ENCODE measurements at regions not wholly inside any gene's neighbourhood (a gene's known extent, or its start where the extent isn't known, plus 50 kb on each side); places are given as distances from the start of the nearest gene placed in this dataset.
"Not testable (repeated sequence)": the region's sequence is repeated elsewhere in the genome, so short reads cannot be mapped to it uniquely, and the experiment has no call there.

DNA sequence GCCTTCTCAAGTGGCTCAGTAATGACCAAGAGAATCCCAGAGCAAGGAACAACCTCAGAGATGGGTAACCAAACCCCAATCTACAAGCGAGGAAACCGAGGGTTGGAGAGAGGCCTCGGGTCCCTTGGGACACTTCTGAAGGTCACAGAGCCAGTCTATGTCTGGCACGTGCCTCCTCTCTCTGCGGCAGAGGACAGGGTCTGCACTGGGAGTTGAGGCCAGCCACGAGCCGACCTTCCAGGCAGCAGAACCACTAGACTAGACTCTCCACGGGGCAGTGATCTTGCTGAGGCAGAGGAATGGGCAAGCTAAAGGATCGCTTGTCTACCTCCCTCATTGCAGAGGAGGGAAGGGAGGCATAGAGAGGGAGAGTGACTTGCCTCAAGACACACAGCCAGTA, 100.6 kb upstream of the SMAD3 start:
- Histone ChIP-seq H3K27me3 (no peaks in the 10 kb centered on the region), H3K4me3 (no peak overlapping the region), H3K36me3 (no peaks in the 10 kb centered on the region), H3K4me1 (no peaks in the 10 kb centered on the region), H3K9me3 (no peaks in the 10 kb centered on the region), H3K27ac (no peak overlapping the region)
- ATAC-seq (ENCODE audit: low FRiP score in 2 of 2) (no peak), DNase-seq (no peak)
- no peak for TF ChIP-seq POLR2AphosphoS5 (IDR thresholded peaks at IDR 0.05)
- TF ChIP-seq, protein P1, sequence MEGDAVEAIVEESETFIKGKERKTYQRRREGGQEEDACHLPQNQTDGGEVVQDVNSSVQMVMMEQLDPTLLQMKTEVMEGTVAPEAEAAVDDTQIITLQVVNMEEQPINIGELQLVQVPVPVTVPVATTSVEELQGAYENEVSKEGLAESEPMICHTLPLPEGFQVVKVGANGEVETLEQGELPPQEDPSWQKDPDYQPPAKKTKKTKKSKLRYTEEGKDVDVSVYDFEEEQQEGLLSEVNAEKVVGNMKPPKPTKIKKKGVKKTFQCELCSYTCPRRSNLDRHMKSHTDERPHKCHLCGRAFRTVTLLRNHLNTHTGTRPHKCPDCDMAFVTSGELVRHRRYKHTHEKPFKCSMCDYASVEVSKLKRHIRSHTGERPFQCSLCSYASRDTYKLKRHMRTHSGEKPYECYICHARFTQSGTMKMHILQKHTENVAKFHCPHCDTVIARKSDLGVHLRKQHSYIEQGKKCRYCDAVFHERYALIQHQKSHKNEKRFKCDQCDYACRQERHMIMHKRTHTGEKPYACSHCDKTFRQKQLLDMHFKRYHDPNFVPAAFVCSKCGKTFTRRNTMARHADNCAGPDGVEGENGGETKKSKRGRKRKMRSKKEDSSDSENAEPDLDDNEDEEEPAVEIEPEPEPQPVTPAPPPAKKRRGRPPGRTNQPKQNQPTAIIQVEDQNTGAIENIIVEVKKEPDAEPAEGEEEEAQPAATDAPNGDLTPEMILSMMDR (IDR thresholded peaks at IDR 0.05): no peak
- TF ChIP-seq EP300 (IDR thresholded peaks at IDR 0.05): no peak
- no peak for TF ChIP-seq POLR2A (IDR thresholded peaks at IDR 0.05)
- WGBS, 2 donors: 90 to 94% methylated on average over 5 to 7 of the region's 9 CpGs

DNA sequence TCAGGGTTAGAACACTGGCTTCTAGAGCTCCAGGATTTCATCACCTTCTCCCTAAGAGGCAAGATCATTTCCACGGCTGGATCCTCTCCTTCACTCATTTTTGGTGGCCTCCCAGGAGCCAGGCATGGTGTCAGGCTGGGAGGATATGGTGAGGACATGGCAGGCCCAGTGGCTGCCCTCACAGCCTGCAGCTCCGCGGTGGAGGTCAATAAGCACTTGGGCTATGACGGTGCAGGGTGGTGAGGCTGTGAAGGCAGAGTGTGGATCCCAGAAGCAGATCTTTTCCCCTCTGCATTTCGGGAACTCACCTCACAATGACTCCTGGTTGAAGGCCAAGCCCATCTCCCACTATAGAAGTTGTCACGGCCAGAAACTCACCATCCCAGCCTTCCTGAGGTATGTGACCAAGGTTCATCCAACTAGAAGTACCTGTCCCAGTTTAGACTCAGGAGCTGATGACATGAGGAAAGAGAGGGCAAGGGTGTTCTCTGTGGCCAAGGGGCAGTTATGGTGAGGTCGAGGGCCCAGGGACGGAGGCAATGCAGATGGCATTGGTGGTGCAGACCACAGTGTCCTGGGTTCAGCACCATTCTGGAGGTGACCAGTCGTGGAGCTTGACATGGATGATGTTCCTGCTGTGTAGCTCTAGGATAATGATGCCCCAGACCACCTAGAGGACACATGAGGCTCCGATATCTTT, 100.1 kb upstream of the SMAD3 start:
- no peaks in the 10 kb centered on the region for H3K4me1 ChIP-seq
- 89 to 98% methylated on average over 10 of the region's 10 CpGs for WGBS, 2 donors
- TF ChIP-seq EP300 (IDR thresholded peaks at IDR 0.05) (no peak), POLR2AphosphoS5 (IDR thresholded peaks at IDR 0.05) (no peak), POLR2A (IDR thresholded peaks at IDR 0.05) (no peak)
- TF ChIP-seq, protein P1 (IDR thresholded peaks at IDR 0.05): no peak

DNA sequence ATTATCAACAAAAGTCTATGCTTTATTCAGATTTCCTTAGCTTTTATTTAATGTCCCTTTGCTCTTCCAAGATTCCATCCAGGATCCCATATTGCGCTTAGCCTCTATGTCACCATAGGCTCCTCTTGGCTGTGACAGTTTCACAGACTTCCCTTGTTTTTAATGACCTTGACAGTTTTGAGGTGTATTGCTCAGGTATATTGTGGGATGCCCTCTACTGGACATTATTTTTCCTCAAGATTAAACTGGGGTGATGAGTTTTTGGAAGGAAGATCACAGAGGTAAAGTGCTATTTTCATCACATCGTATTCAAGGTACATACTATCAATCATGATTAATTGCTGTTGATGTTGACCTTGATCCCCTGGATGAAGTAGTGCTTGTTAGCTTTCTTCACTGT, 99.1 kb upstream of the SMAD3 start:
- no peaks in the 10 kb centered on the region for H3K9me3 ChIP-seq
- DNase-seq (no peak), ATAC-seq (ENCODE audit: low FRiP score in 2 of 2) (no peak)
- H3K27ac ChIP-seq: no peak overlapping the region
- no peaks in the 10 kb centered on the region for H3K4me1 ChIP-seq
- H3K4me3 ChIP-seq: no peak overlapping the region
- H3K36me3 ChIP-seq: no peaks in the 10 kb centered on the region
- WGBS, 2 donors: 78 to 81% methylated on average over 2 of the region's 2 CpGs
- H3K27me3 ChIP-seq: no peaks in the 10 kb centered on the region
- no peak for TF ChIP-seq POLR2AphosphoS5 (IDR thresholded peaks at IDR 0.05)
- TF ChIP-seq, protein P1 (IDR thresholded peaks at IDR 0.05): peak in 1 of 6 experiments; percentile 12

More for the DNA sequence above, 100.1 kb upstream of the SMAD3 start:
- Histone ChIP-seq H3K9me3 (no peaks in the 10 kb centered on the region), H3K27ac (no peak overlapping the region), H3K4me3 (no peak overlapping the region), H3K36me3 (no peaks in the 10 kb centered on the region), H3K27me3 (no peaks in the 10 kb centered on the region)
- DNase-seq (no peak), ATAC-seq (ENCODE audit: low FRiP score in 2 of 2) (no peak)

DNA sequence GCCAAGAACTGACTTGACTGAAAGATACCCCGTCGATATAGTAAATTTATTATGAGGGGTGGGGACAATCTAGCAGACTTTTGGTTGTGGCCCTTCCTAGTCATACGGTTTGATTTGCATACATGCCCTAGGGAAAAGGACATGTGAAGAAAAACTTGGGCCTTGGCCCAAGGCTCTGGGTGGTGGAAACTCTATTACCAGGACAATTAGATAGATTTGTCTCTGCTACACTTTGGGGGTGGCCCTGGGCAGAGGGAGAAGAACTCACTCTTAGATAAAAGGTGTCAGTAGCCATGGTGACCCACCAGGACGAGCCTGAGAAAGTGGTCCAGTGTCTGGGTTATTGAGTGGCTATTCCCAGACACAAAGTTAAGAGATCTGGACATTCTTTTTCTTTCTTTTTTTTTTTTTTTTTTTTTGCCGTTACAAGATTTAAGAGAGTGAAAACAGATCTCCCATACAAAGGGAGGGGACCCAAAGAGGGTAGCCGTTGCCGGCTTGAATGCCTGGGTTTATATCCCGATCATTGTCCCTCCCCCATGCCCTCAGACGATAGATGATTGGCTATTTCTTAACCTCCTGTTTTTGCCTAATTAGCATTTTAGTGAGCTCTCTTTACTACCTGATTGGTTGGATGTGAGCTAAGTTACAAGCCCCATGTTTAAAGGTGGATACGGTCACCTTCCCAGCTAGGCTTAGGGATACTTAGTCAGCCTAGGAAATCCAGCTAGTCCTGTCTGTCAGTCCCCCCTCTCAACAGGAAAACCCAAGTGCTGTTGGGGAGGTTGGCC, 96.4 kb upstream of the SMAD3 start:
- no peaks in the 10 kb centered on the region for H3K36me3 ChIP-seq
- DNase-seq (no peak), ATAC-seq (ENCODE audit: low FRiP score in 2 of 2) (no peak)
- no peaks in the 10 kb centered on the region for H3K27me3 ChIP-seq
- H3K27ac ChIP-seq: no peak overlapping the region
- H3K4me1 ChIP-seq: no peaks in the 10 kb centered on the region
- no peak overlapping the region for H3K4me3 ChIP-seq
- WGBS, 2 donors: 91 to 95% methylated on average over 10 of the region's 10 CpGs
- TF ChIP-seq POLR2AphosphoS5 (IDR thresholded peaks at IDR 0.05): no peak
- no peaks in the 10 kb centered on the region for H3K9me3 ChIP-seq

DNA sequence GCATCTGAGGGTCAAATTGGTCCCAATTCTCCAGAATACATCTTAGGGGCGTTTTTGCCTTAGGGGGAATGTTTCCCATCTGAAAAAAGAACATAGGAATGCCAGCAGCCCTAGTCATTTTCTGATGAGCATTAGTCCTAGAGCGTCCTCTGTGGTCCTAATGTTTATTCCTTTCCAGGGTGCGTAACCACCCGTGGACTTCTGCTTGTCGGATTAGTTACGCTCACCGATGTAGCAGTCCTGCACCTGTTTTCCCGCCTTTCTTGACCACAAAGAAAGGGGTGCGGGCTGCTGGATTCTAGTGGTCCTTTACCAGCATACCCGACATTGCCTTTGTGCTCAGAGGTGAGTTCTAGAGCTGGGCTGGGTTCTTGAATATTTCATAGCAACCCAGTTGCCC, 91.3 kb upstream of the SMAD3 start:
- not testable (repeated sequence) for H3K4me1 ChIP-seq; H3K4me3 ChIP-seq; ATAC-seq (ENCODE audit: low FRiP score in 2 of 2); H3K36me3 ChIP-seq; DNase-seq; H3K27me3 ChIP-seq; H3K27ac ChIP-seq; H3K9me3 ChIP-seq
- WGBS, 2 donors: 91 to 92% methylated on average over 10 of the region's 10 CpGs

DNA sequence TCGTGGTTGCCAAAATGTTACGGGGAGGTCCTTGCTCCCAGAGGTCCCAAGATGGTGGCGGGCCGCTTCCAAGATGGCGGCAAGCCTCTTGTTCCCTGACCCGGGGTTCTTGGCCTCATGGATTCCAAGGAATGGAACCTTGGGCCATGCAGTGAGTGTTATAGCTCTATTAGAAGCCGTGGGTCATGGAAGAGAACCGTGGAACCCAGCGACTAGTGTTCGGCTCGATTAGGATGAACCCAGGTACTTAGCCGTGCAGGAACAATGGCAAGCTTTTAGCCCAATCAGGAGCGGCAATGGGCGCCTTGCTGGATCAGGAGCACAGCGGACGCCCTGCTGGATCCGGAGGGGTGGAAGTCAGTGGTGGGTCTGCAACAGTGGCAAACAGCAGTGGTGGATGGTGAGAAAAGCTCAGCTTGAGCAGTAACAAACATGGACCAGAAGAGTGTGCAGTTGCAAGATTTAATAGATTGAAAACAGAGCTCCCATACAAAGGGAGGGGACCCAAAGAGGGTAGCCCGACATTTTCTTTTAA, 89.2 kb upstream of the SMAD3 start:
- not testable (repeated sequence) for H3K4me3 ChIP-seq; H3K9me3 ChIP-seq; H3K27ac ChIP-seq; H3K36me3 ChIP-seq; DNase-seq; H3K4me1 ChIP-seq; ATAC-seq (ENCODE audit: low FRiP score in 2 of 2); H3K27me3 ChIP-seq
- 92 to 93% methylated on average over 18 of the region's 18 CpGs for WGBS, 2 donors

DNA sequence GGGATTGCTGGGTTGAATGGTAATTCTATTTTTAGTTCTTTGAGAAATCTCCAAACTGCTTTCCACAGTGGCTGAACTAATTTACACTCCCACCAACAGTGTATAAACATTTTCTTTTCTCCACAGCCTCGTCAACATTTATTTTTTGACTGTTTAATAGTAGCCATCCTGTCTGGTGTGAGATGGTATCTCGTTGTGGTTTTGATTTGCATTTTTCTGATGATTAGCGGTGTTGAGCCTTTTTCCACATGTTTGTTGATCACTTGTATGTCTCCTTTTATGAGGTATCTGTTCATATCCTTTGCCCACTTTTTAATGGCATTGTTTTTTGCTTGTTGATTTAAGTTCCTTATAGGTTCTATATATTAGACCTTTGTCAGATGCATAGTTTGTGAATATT, 85.1 kb upstream of the SMAD3 start:
- not testable (repeated sequence) for H3K27ac ChIP-seq; H3K4me1 ChIP-seq; DNase-seq; H3K36me3 ChIP-seq; H3K9me3 ChIP-seq; H3K27me3 ChIP-seq; ATAC-seq (ENCODE audit: low FRiP score in 2 of 2); H3K4me3 ChIP-seq
- 51 to 53% methylated on average over 3 of the region's 3 CpGs for WGBS, 2 donors

Data from upper lobe of left lung (tissue), 6 donors.